ENCODE measurements at regions not wholly inside any gene's neighbourhood (a gene's known extent, or its start where the extent isn't known, plus 50 kb on each side); places are given as distances from the start of the nearest gene placed in this dataset.

GRCh38 chr5:89008291-89008690 lies 125.3 kb upstream of the MEF2C start:
- no peak overlapping the region for H3K4me3 ChIP-seq
- 100% methylated on average over 1 of the region's 1 CpG for WGBS (ENCODE audit: insufficient coverage, low coverage, low lambda C conversion rate, missing lambda C conversion rate)
- H3K27ac ChIP-seq, result no peak overlapping the region
- H3K4me1 ChIP-seq, result no peaks in the 10 kb centered on the region
- no peaks in the 10 kb centered on the region for H3K9me3 ChIP-seq
- DNase-seq, result no peak
- ATAC-seq, result no peak
- intact Hi-C loops (cut with DNase I), result no loop called here
- H3K36me3 ChIP-seq, result no peaks in the 10 kb centered on the region
- no peak for TF ChIP-seq CTCF (IDR thresholded peaks at IDR 0.05)
- no peak for TF ChIP-seq POLR2A (IDR thresholded peaks at IDR 0.05)
- H3K27me3 ChIP-seq, result no peaks in the 10 kb centered on the region

GRCh38 chr5:89005990-89006389 lies 123.0 kb upstream of the MEF2C start:
- 46% methylated on average over 2 of the region's 2 CpGs for WGBS (ENCODE audit: insufficient coverage, low coverage, low lambda C conversion rate, missing lambda C conversion rate)
- Histone ChIP-seq H3K27ac (no peak overlapping the region), H3K27me3 (no peaks in the 10 kb centered on the region), H3K36me3 (no peaks in the 10 kb centered on the region), H3K9me3 (no peaks in the 10 kb centered on the region), H3K4me1 (no peaks in the 10 kb centered on the region), H3K4me3 (no peak overlapping the region)
- intact Hi-C loops (cut with DNase I), result no loop called here
- DNase-seq, result no peak
- ATAC-seq, result no peak
- no peak for TF ChIP-seq POLR2A (IDR thresholded peaks at IDR 0.05)
- TF ChIP-seq CTCF (IDR thresholded peaks at IDR 0.05), result no peak

GRCh38 chr5:89004379-89004778 lies 121.4 kb upstream of the MEF2C start:
- ATAC-seq (no peak), DNase-seq (no peak)
- H3K4me1 ChIP-seq, result no peaks in the 10 kb centered on the region
- no peaks in the 10 kb centered on the region for H3K27me3 ChIP-seq
- H3K36me3 ChIP-seq, result no peaks in the 10 kb centered on the region
- TF ChIP-seq POLR2A (IDR thresholded peaks at IDR 0.05) (no peak), CTCF (IDR thresholded peaks at IDR 0.05) (no peak)
- H3K4me3 ChIP-seq, result no peak overlapping the region
- 90% methylated on average over 3 of the region's 3 CpGs for WGBS (ENCODE audit: insufficient coverage, low coverage, low lambda C conversion rate, missing lambda C conversion rate)
- no peak overlapping the region for H3K27ac ChIP-seq
- intact Hi-C loops (cut with DNase I), result no loop called here
- H3K9me3 ChIP-seq, result no peaks in the 10 kb centered on the region

GRCh38 chr5:89003563-89004036 lies 120.6 kb upstream of the MEF2C start:
- no peaks in the 10 kb centered on the region for H3K9me3 ChIP-seq
- H3K27ac ChIP-seq, result no peak overlapping the region
- no peaks in the 10 kb centered on the region for H3K27me3 ChIP-seq
- no peak for TF ChIP-seq CTCF (IDR thresholded peaks at IDR 0.05)
- no peak for TF ChIP-seq POLR2A (IDR thresholded peaks at IDR 0.05)
- DNase-seq (peak in 1 of 3 donors; percentile 51), ATAC-seq (no peak)
- intact Hi-C loops (cut with DNase I), result no loop called here
- WGBS (ENCODE audit: insufficient coverage, low coverage, low lambda C conversion rate, missing lambda C conversion rate), result 93% methylated on average over 17 of the region's 47 CpGs
- H3K4me3 ChIP-seq, result no peak overlapping the region
- H3K36me3 ChIP-seq, result no peaks in the 10 kb centered on the region
- H3K4me1 ChIP-seq, result no peaks in the 10 kb centered on the region

GRCh38 chr5:88999853-89000252 lies 116.9 kb upstream of the MEF2C start:
- ATAC-seq (no peak), DNase-seq (no peak)
- TF ChIP-seq POLR2A (IDR thresholded peaks at IDR 0.05) (no peak), CTCF (IDR thresholded peaks at IDR 0.05) (no peak)
- Histone ChIP-seq H3K4me3 (no peak overlapping the region), H3K36me3 (no peaks in the 10 kb centered on the region), H3K4me1 (no peaks in the 10 kb centered on the region), H3K27me3 (no peaks in the 10 kb centered on the region), H3K9me3 (no peaks in the 10 kb centered on the region), H3K27ac (no peak overlapping the region)
- intact Hi-C loops (cut with DNase I), result no loop called here
